ENCODE measurements at regions not wholly inside any gene's neighbourhood (a gene's known extent, or its start where the extent isn't known, plus 50 kb on each side); places are given as distances from the start of the nearest gene placed in this dataset.

GRCh38 chr2:199707593-199708185 is 143.3 kb downstream of the FTCDNL1 start:
- in situ Hi-C loops (cut with HindIII; ENCODE audit: low pct_ligation_motif_present, low pct_unique_long_range_greater_than_20kb, low sequenced_read_pairs), result no loop called here
- no peak for DNase-seq

- in situ Hi-C loops (cut with HindIII; ENCODE audit: low pct_ligation_motif_present, low pct_unique_long_range_greater_than_20kb, low sequenced_read_pairs), result no loop called here
- no peak for DNase-seq
These were observed 145.5 kb downstream of the FTCDNL1 start for GRCh38 chr2:199705538-199705937.

DNA sequence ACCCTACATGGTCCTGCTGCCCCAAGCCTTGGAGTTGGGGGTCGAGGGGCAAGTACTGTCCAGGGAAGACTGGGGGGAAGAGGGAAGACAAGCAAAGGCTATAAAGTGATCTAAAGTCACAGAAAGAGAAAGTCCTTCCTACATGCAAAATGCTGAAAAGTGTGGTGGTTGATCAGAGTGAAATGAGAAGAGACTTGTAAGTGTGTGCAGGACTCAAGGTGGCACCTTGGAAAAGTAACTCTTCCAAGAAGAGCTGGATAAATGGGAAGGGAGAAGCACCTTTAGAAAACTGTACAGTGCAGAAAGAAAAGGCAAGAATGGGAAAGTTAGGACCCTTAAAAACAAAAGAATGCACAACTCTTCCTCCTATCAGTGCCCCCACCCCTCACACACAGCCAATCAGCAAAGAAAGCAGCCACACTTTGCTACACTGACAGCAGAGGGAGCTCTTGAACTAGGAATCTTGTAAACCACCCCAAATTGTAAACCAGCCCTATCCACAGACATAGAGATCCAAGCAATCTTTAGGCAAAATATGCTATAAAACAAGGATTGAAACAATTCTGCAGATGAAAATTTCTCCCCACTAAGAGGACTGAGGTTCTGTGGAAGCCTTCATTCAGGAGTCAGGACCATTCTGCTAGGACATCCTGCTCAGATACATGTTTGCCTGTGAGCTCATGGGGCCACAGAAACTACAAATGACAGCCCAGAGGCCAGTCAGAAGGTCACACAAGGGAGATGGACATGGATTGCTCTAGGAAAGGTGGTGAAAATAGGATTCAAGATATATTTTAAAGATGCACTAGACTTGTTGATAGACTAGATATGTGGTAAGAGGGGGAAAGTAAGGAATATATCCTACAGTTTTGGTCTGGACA is 146.4 kb downstream of the FTCDNL1 start:
- DNase-seq, result peak; percentile 48
- in situ Hi-C loops (cut with HindIII; ENCODE audit: low pct_ligation_motif_present, low pct_unique_long_range_greater_than_20kb, low sequenced_read_pairs), result no loop called here

GRCh38 chr2:199703199-199703598 is 147.8 kb downstream of the FTCDNL1 start:
- in situ Hi-C loops (cut with HindIII; ENCODE audit: low pct_ligation_motif_present, low pct_unique_long_range_greater_than_20kb, low sequenced_read_pairs), result no loop called here
- no peak for DNase-seq

GRCh38 chr2:199697469-199697868 is 153.5 kb downstream of the FTCDNL1 start:
- in situ Hi-C loops (cut with HindIII; ENCODE audit: low pct_ligation_motif_present, low pct_unique_long_range_greater_than_20kb, low sequenced_read_pairs), result no loop called here
- DNase-seq, result no peak

DNA sequence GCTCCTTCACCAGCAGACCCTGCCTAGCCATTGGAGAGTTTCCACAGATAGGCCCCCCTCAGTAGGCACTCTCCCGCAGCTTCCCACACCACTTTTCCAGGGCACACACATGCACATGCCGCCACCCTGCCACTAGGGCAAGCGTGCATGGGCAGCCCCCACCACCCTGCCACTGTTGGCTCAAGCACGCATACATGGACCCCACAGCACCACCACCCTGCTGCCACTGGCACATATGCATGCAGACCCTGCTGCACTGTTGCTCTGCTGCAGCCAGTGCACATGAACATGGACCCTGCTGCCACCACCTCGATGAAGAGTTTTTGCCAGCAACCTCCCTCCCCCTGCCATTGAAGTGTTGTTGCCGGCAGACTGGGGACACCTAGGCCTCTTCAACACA is 154.9 kb downstream of the FTCDNL1 start:
- DNase-seq, result no peak
- in situ Hi-C loops (cut with HindIII; ENCODE audit: low pct_ligation_motif_present, low pct_unique_long_range_greater_than_20kb, low sequenced_read_pairs), result no loop called here

GRCh38 chr2:199693861-199694260 is 157.1 kb downstream of the FTCDNL1 start:
- DNase-seq, result no peak
- in situ Hi-C loops (cut with HindIII; ENCODE audit: low pct_ligation_motif_present, low pct_unique_long_range_greater_than_20kb, low sequenced_read_pairs), result no loop called here

DNA sequence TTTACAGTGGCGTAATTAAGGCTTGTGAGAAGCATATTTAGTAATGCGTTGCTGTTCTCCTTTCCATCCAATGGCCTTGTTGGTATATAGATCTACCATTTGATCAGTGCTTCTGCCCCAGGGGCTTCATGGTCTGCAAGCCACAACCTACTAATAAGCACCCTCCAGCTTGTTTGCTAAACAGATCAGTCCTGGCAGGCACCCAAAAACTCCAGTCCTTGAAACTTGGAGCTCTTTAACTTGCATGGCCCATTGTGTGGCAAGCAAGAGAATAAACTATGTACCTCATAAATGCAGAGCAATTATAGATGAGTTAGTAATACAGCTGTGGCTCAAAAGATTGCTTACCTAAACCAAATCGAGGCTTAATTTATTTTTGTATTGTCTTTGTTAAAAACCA is 158.5 kb downstream of the FTCDNL1 start:
- DNase-seq, result no peak
- in situ Hi-C loops (cut with HindIII; ENCODE audit: low pct_ligation_motif_present, low pct_unique_long_range_greater_than_20kb, low sequenced_read_pairs), result no loop called here

GRCh38 chr2:199690225-199690624 is 160.8 kb downstream of the FTCDNL1 start:
- no peak for DNase-seq
- in situ Hi-C loops (cut with HindIII; ENCODE audit: low pct_ligation_motif_present, low pct_unique_long_range_greater_than_20kb, low sequenced_read_pairs), result no loop called here

DNA sequence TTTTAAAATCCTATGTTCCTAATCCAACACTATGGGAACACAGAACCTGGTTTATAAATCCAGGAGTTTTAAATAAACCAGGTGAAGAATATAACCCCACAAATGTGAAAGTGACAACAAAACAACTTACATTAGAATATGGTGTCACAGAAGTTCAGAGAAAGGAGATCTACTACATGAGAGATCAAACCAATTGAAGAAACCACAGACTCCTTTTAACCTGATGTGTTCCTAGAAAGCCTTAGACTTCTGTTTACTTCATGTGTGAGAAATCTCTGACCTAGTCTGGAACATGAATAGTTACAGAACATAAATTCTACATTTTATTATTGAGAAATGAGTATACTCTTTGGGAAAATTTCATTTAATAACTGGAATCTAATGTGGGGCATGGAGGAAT is 165.3 kb downstream of the FTCDNL1 start:
- in situ Hi-C loops (cut with HindIII; ENCODE audit: low pct_ligation_motif_present, low pct_unique_long_range_greater_than_20kb, low sequenced_read_pairs), result no loop called here
- DNase-seq, result no peak

DNA sequence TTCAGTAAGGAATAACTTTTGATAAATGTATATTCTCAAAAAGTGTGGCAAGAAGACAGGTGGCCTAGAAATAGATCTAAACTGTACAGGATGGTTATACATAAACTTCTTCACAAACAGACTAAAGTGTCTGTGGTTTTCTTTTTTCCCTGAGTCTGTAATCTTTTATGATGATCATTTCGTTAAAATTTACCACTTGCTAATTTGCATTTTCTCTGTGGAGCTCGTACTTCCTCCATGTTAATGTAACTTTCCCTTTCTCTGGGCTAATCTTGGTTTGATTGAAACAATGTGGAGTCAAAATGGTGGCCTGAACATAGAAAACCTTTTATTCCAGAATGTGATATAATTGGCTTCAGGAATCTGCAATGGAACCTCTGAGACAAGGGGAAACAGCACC is 166.2 kb downstream of the FTCDNL1 start:
- no peak for DNase-seq
- in situ Hi-C loops (cut with HindIII; ENCODE audit: low pct_ligation_motif_present, low pct_unique_long_range_greater_than_20kb, low sequenced_read_pairs), result no loop called here

DNA sequence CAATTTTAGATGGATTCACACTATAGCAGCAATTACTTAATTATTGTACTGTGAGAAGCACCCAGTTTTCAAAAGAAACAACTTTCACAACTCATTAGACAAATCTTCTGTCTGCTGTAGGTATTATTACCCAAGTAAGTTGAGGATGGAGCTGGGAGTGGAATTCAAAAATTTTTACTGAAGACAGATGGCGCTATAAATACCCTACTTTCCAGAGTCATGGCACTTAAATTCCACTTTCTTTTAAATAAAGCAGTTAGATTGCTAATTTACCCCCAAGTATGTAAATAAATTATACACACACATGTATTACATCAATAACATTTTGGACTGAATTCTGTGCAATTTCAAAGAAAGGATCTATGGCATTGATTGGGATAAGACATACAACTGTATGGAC is 166.8 kb downstream of the FTCDNL1 start:
- in situ Hi-C loops (cut with HindIII; ENCODE audit: low pct_ligation_motif_present, low pct_unique_long_range_greater_than_20kb, low sequenced_read_pairs), result no loop called here
- no peak for DNase-seq

DNA sequence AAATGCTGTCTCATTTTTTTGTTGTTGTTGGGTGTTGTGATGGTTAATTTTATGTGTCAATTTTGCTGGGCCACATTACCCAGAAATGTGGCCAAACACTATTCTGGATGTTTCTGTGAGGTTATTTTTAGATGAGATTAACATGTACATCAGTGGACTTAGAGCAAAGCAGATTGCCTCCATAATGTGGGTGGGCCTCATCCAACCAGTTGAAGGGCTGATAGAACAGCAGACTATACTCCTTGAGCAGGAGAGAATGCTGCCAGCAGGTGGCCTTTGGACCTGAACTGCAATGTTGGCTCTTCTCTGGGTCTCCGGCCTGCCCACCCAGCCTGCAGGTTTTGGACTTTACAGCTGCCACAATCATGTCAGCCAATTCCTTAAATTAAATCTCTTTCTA is 169.0 kb downstream of the FTCDNL1 start:
- in situ Hi-C loops (cut with HindIII; ENCODE audit: low pct_ligation_motif_present, low pct_unique_long_range_greater_than_20kb, low sequenced_read_pairs), result no loop called here
- DNase-seq, result no peak

- DNase-seq, result no peak
- in situ Hi-C loops (cut with HindIII; ENCODE audit: low pct_ligation_motif_present, low pct_unique_long_range_greater_than_20kb, low sequenced_read_pairs), result no loop called here
These were observed 170.5 kb downstream of the FTCDNL1 start for GRCh38 chr2:199680482-199680881.

DNA sequence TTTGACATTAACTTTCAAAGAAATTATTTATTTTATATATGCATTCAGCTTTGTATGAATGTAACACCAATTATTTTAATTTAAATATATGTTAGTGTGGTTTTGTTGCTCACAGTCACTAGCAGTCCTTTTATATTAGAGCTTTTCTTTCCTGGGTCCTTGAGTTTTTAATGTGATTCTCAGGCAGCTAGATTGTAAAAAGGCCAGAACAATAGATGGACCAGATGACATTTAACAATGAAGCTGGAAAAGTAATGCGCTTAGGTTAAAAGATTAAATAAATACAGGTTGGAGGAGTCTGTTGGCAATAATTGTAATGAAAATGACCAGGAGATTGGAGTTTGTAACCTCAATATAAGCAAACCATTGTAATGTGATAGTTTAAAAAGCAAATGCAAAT is 171.1 kb downstream of the FTCDNL1 start:
- DNase-seq, result no peak
- in situ Hi-C loops (cut with HindIII; ENCODE audit: low pct_ligation_motif_present, low pct_unique_long_range_greater_than_20kb, low sequenced_read_pairs), result no loop called here

DNA sequence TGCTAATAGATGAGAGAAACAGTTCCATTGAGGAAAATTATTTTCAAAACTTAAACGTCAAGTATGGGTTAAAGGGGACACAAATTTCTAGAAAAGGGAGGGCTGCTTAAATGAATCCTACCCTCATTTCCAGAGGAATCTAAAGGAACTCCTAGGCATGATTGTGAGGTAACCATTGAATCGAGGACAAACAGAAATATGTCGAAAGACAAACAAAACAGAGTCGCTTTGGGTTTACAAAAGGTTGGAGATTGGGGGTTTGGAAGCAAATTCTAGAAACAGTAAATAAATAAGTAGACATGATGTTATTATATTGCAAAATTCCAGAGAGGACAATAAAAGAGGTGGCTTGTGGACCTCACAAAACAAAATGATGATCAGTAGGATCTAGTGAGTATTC is 173.1 kb downstream of the FTCDNL1 start:
- DNase-seq, result no peak
- in situ Hi-C loops (cut with HindIII; ENCODE audit: low pct_ligation_motif_present, low pct_unique_long_range_greater_than_20kb, low sequenced_read_pairs), result no loop called here

DNA sequence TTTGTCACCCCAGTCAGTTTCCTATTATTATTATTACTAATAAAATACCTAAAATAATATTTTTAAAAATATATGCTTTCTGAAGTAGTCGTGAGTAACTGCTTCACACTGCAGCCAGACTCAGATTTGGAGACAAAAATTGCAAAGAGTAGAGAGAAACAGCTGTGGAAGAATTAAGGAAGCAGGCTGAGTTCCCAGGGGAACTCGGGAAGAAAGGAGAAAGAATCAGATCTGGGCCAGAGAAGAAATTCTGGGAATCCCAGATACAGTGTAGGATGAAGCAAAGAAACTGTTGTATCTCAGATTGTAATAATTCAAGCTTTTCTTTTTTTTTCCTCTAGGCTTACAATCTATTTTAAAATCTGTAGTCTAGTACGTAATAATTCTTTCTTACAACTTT is 182.3 kb downstream of the FTCDNL1 start:
- DNase-seq, result no peak
- in situ Hi-C loops (cut with HindIII; ENCODE audit: low pct_ligation_motif_present, low pct_unique_long_range_greater_than_20kb, low sequenced_read_pairs), result no loop called here

- in situ Hi-C loops (cut with HindIII; ENCODE audit: low pct_ligation_motif_present, low pct_unique_long_range_greater_than_20kb, low sequenced_read_pairs), result no loop called here
- no peak for DNase-seq
These were observed 187.8 kb downstream of the FTCDNL1 start for GRCh38 chr2:199663157-199663556.

GRCh38 chr2:199662255-199662654 is 188.7 kb downstream of the FTCDNL1 start:
- in situ Hi-C loops (cut with HindIII; ENCODE audit: low pct_ligation_motif_present, low pct_unique_long_range_greater_than_20kb, low sequenced_read_pairs), result no loop called here
- DNase-seq, result no peak

- in situ Hi-C loops (cut with HindIII; ENCODE audit: low pct_ligation_motif_present, low pct_unique_long_range_greater_than_20kb, low sequenced_read_pairs), result no loop called here
- no peak for DNase-seq
These were observed 190.8 kb downstream of the FTCDNL1 start for GRCh38 chr2:199660167-199660566.

Measured in ACHN (cell line).